ENCODE measurements at regions not wholly inside any gene's neighbourhood (a gene's known extent, or its start where the extent isn't known, plus 50 kb on each side); places are given as distances from the start of the nearest gene placed in this dataset.

DNA sequence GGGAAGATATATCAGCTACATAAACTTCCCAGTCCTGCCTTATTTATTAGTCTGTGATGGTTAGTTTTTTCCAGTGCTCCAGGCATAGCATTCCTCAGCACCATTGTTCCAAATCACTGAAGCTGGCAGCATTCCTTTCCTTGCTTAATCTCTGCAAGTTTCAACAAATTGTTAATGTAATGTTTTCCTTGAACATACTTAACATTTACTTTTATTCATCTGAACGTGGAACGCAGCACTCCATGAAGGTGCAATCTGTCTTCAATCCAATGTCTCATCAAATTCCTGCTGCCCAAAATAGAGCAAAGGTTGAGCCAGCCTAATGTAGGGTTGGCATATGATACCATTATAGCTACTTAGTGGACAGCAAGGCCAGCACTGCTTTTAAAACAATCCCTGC, 441.1 kb upstream of the RBFOX1 start:
- Histone ChIP-seq H3K27me3 (replicated peaks in 1 of 7) (no peaks in the 10 kb centered on the region), H3K9me3 (no peaks in the 10 kb centered on the region), H3K27ac (no peak overlapping the region), H3K4me3 (no peak overlapping the region), H3K36me3 (no peaks in the 10 kb centered on the region), H3K4me1 (no peaks in the 10 kb centered on the region)
- 72 to 92% (median 79%) methylated on average over 2 of the region's 2 CpGs for WGBS, 5 donors
- intact Hi-C loops (cut with DNase I; ENCODE audit: low total_unique reads), result no loop called here
- no peak for DNase-seq
- TF ChIP-seq POLR2A (IDR thresholded peaks at IDR 0.05) (no peak), POLR2AphosphoS5 (IDR thresholded peaks at IDR 0.05) (no peak)
- TF ChIP-seq, protein P1, sequence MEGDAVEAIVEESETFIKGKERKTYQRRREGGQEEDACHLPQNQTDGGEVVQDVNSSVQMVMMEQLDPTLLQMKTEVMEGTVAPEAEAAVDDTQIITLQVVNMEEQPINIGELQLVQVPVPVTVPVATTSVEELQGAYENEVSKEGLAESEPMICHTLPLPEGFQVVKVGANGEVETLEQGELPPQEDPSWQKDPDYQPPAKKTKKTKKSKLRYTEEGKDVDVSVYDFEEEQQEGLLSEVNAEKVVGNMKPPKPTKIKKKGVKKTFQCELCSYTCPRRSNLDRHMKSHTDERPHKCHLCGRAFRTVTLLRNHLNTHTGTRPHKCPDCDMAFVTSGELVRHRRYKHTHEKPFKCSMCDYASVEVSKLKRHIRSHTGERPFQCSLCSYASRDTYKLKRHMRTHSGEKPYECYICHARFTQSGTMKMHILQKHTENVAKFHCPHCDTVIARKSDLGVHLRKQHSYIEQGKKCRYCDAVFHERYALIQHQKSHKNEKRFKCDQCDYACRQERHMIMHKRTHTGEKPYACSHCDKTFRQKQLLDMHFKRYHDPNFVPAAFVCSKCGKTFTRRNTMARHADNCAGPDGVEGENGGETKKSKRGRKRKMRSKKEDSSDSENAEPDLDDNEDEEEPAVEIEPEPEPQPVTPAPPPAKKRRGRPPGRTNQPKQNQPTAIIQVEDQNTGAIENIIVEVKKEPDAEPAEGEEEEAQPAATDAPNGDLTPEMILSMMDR (IDR thresholded peaks at IDR 0.05 in 8 of 11, conservative IDR thresholded peaks at IDR 0.05 in 3 of 11), result no peak

DNA sequence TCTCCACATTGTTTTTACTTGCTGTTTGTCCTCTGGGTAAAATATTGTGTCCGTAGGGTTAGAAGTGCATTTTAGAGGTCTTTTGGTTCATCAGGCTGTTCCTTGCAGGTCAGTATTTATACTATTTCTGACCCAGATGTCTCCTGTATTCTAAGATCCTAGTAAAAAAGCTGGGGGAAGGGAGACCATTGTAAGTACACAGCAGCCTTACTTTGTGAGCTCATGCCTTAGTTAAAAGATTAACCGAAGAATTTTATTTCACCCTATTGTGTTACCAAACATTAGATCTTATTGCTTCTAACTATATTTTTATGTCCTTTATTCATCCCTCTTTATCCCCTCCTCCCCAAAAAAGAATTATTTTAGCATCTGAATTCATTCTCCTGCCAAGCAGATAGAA, 444.1 kb upstream of the RBFOX1 start:
- H3K27me3 ChIP-seq (replicated peaks in 1 of 7), result no peaks in the 10 kb centered on the region
- H3K36me3 ChIP-seq, result no peaks in the 10 kb centered on the region
- intact Hi-C loops (cut with DNase I; ENCODE audit: low total_unique reads), result no loop called here
- H3K4me3 ChIP-seq, result no peak overlapping the region
- no peak for DNase-seq
- H3K9me3 ChIP-seq, result peaks cover 0 to 4% (median 0%) of the 10 kb centered on the region in 8 donors
- H3K27ac ChIP-seq, result no peak overlapping the region
- TF ChIP-seq POLR2AphosphoS5 (IDR thresholded peaks at IDR 0.05) (no peak), POLR2A (IDR thresholded peaks at IDR 0.05) (no peak)
- no peaks in the 10 kb centered on the region for H3K4me1 ChIP-seq
- 76 to 89% (median 85%) methylated on average over 2 of the region's 2 CpGs for WGBS, 5 donors

DNA sequence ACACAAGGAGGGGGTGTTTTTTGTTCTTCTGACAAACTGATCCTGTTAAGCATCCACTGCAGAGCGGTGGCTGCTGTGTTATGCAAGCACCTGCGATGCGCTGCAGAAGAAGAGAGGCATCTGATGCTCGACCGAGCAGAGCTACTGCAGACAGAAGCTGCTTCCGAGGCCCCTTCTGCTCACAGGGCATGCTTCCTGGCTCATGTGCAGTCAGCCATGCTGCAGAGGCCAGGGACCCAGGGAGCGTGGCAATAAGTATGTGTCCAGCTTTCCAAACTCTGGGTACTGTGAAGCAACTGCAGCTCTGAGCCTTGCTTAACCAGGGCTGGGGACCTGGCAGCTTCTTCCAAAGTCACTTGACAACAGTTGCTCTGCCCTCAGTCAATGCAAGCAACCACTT, 448.6 kb upstream of the RBFOX1 start:
- Histone ChIP-seq H3K27me3 (replicated peaks in 1 of 7) (no peaks in the 10 kb centered on the region), H3K4me1 (no peaks in the 10 kb centered on the region), H3K27ac (no peak overlapping the region), H3K9me3 (peaks cover 0 to 4% (median 0%) of the 10 kb centered on the region in 8 donors), H3K36me3 (no peaks in the 10 kb centered on the region), H3K4me3 (no peak overlapping the region)
- TF ChIP-seq, protein P1 (IDR thresholded peaks at IDR 0.05 in 8 of 11, conservative IDR thresholded peaks at IDR 0.05 in 3 of 11), result no peak
- TF ChIP-seq POLR2A (IDR thresholded peaks at IDR 0.05), result no peak
- no peak for TF ChIP-seq POLR2AphosphoS5 (IDR thresholded peaks at IDR 0.05)
- 62 to 77% (median 71%) methylated on average over 7 of the region's 7 CpGs for WGBS, 5 donors
- intact Hi-C loops (cut with DNase I; ENCODE audit: low total_unique reads), result no loop called here
- no peak for DNase-seq

DNA sequence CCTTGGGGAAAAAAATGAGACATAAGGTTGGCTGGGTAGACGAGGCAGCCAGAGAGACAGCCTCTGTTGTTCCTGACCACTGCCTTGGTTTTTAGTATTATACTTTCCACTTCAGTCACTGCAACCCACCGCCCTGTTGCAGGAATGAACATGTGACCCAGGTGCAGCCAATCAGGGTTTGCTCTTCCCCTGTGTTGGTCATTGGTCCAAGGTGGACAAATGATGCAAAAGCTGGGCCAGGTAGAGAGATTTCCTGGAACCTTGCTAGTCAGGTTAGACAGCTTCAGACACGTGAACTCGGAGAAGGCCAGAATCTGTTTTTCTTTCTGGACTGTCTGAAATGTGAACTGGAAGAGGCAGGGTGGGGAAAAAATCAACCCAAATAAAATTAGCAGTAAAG, 452.4 kb upstream of the RBFOX1 start:
- Histone ChIP-seq H3K9me3 (peaks cover 0 to 4% (median 0%) of the 10 kb centered on the region in 8 donors), H3K4me1 (no peaks in the 10 kb centered on the region), H3K27ac (no peak overlapping the region), H3K27me3 (replicated peaks in 1 of 7) (no peaks in the 10 kb centered on the region), H3K4me3 (no peak overlapping the region), H3K36me3 (no peaks in the 10 kb centered on the region)
- DNase-seq, result no peak
- WGBS, 5 donors, result 75 to 91% (median 81%) methylated on average over 4 of the region's 4 CpGs
- intact Hi-C loops (cut with DNase I; ENCODE audit: low total_unique reads), result no loop called here
- TF ChIP-seq, protein P1 (IDR thresholded peaks at IDR 0.05 in 8 of 11, conservative IDR thresholded peaks at IDR 0.05 in 3 of 11), result no peak
- no peak for TF ChIP-seq POLR2A (IDR thresholded peaks at IDR 0.05)
- no peak for TF ChIP-seq POLR2AphosphoS5 (IDR thresholded peaks at IDR 0.05)

DNA sequence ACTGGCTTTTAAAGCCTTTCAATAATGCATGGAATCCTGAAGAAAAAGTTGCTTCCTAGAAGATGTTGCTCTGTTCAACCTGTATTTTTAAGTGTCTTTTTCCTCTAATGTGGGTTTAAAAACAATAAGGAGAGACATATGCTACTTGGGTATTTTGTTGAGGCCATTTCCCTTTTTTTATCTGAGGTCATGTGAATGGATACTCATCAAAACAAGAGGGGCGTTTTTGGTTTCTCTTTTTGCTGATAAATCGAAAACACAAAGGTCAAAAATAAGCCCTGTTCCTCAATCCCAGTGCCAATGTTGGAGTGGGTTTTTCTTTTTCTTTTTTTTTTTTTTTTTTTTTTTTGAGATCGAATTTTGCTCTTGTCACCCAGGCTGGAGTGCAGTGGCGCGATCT, 468.0 kb upstream of the RBFOX1 start:
- TF ChIP-seq POLR2A (IDR thresholded peaks at IDR 0.05), result no peak
- no peak for TF ChIP-seq POLR2AphosphoS5 (IDR thresholded peaks at IDR 0.05)
- TF ChIP-seq, protein P1 (IDR thresholded peaks at IDR 0.05 in 8 of 11, conservative IDR thresholded peaks at IDR 0.05 in 3 of 11), result no peak
- no peak for DNase-seq
- Histone ChIP-seq H3K9me3 (peaks cover 0 to 9% (median 0%) of the 10 kb centered on the region in 8 donors), H3K27ac (peak overlapping the region in 2 of 8 donors; percentile 8 to 15), H3K4me3 (no peak overlapping the region), H3K27me3 (replicated peaks in 1 of 7) (no peaks in the 10 kb centered on the region), H3K36me3 (no peaks in the 10 kb centered on the region), H3K4me1 (no peaks in the 10 kb centered on the region)
- 48 to 72% (median 65%) methylated on average over 5 of the region's 5 CpGs for WGBS, 5 donors
- intact Hi-C loops (cut with DNase I; ENCODE audit: low total_unique reads), result no loop called here
